ENCODE measurements at regions not wholly inside any gene's neighbourhood (a gene's known extent, or its start where the extent isn't known, plus 50 kb on each side); places are given as distances from the start of the nearest gene placed in this dataset.

DNA sequence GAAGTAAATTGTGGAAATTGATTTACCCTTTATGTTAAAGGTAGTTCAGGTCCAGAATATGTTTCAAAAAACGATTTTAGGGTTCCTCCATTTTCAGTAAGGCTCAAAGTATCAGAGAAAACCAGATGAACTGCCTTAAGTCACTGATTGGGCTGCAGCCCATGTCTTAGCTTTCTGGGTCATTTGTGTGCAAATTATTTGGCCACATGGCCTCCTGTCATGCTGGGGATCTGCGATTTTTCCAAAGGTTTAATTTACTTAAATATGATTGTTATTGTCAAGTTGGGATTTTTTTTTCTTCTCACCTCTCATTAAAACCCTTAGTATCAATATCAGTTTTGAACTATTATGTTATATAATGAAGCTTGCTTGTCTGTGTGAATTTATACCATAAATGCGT is 135.9 kb upstream of the DPYD start:
- CTCF ChIA-PET: no interaction called here

DNA sequence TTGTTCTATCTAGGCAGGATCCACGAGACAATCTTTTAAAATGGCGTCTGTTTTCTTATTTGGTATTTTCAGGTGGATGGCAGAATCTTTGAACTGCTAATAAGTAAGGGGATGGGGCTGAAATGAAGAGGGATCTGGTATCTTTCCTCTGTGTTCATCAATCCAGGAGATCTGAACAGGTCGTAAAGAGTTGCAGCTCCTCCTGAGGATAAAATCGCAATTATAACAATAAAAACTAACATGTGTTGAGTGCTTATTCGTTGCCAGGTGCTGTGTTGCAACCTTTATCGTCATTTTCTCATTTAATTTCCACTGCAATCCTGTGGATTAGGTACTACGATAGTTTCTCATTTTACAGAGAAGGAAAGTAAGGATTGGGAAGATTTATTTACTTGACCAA is 134.6 kb upstream of the DPYD start:
- ChIA-PET POLR2A (no interaction called here), CTCF (no interaction called here)
- no peak for DNase-seq (ENCODE audit: extremely low spot score)
- TF ChIP-seq ARNT (IDR thresholded peaks at IDR 0.05) (no peak), SUZ12 (IDR thresholded peaks at IDR 0.05) (no peak), FOXM1 (IDR thresholded peaks at IDR 0.05; ENCODE audit: borderline replicate concordance) (no peak), HDGF (IDR thresholded peaks at IDR 0.05; ENCODE audit: borderline replicate concordance) (no peak), SP1 (IDR thresholded peaks at IDR 0.05) (no peak), NFRKB (IDR thresholded peaks at IDR 0.05) (no peak)

More for the DNA sequence above, 135.9 kb upstream of the DPYD start:
- TF ChIP-seq FOXK2 (IDR thresholded peaks at IDR 0.05) (no peak), ELF4 (IDR thresholded peaks at IDR 0.05) (no peak), LEF1 (IDR thresholded peaks at IDR 0.05; ENCODE audit: borderline replicate concordance) (no peak)
- TF ChIP-seq, protein P1, sequence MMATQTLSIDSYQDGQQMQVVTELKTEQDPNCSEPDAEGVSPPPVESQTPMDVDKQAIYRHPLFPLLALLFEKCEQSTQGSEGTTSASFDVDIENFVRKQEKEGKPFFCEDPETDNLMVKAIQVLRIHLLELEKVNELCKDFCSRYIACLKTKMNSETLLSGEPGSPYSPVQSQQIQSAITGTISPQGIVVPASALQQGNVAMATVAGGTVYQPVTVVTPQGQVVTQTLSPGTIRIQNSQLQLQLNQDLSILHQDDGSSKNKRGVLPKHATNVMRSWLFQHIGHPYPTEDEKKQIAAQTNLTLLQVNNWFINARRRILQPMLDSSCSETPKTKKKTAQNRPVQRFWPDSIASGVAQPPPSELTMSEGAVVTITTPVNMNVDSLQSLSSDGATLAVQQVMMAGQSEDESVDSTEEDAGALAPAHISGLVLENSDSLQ (IDR thresholded peaks at IDR 0.05): no peak
- POLR2A ChIA-PET: no interaction called here
- no peak for DNase-seq (ENCODE audit: extremely low spot score)

DNA sequence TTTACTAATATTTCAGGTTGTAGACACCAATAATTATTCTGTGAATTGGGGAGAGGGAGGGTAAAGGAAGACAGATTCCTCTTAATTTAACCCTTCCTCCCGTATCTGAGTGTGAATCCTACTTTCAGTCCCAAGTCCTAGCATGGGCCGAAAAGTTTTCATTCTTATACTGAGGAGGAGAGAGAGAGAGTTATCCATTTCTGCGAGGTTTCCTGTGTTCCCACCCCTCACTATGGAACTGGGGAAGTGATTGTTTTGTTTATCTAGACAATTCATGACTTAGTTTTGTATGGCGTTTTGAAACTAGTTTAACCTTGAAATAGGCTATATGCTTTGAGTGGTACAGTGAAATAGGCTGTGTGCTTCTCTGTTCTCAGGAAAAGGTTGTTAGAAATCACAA is 134.0 kb upstream of the DPYD start:
- CTCF ChIA-PET: interaction anchor here (0.8 kb wide), 1 partner anchor 414 kb away, joined by 3 read pairs; no protein-coding TSS in a partner anchor

GRCh38 chr1:98054367-98054701 is 133.5 kb upstream of the DPYD start:
- no peak for DNase-seq (ENCODE audit: extremely low spot score)
- ChIA-PET CTCF (interaction anchor here (0.7 to 0.8 kb wide), 2 partner anchors 52 to 414 kb away, joined by 3 read pairs; no protein-coding TSS in a partner anchor), POLR2A (no interaction called here)
- TF ChIP-seq, protein P1 (IDR thresholded peaks at IDR 0.05): no peak
- TF ChIP-seq HDGF (IDR thresholded peaks at IDR 0.05; ENCODE audit: borderline replicate concordance): no peak
- TF ChIP-seq ELF4 (IDR thresholded peaks at IDR 0.05): no peak
- no peak for TF ChIP-seq LEF1 (IDR thresholded peaks at IDR 0.05; ENCODE audit: borderline replicate concordance)
- no peak for TF ChIP-seq TARDBP (IDR thresholded peaks at IDR 0.05)
- no peak for TF ChIP-seq ARNT (IDR thresholded peaks at IDR 0.05)
- no peak for TF ChIP-seq L3MBTL2 (conservative IDR thresholded peaks at IDR 0.05)
- TF ChIP-seq ZNF384 (IDR thresholded peaks at IDR 0.05): no peak
- TF ChIP-seq SP1 (IDR thresholded peaks at IDR 0.05): no peak
- TF ChIP-seq FOXA1 (IDR thresholded peaks at IDR 0.05): no peak
- no peak for TF ChIP-seq FOXK2 (IDR thresholded peaks at IDR 0.05)
- no peak for TF ChIP-seq SUZ12 (IDR thresholded peaks at IDR 0.05)
- TF ChIP-seq BHLHE40 (IDR thresholded peaks at IDR 0.05; ENCODE audit: borderline replicate concordance): no peak
- TF ChIP-seq CTBP1 (IDR thresholded peaks at IDR 0.05; ENCODE audit: borderline replicate concordance): no peak
- TF ChIP-seq NFRKB (IDR thresholded peaks at IDR 0.05): no peak
- TF ChIP-seq FOXM1 (IDR thresholded peaks at IDR 0.05; ENCODE audit: borderline replicate concordance): no peak

More for the DNA sequence above, 134.0 kb upstream of the DPYD start:
- POLR2A ChIA-PET: no interaction called here
- TF ChIP-seq SP1 (IDR thresholded peaks at IDR 0.05) (no peak), HDGF (IDR thresholded peaks at IDR 0.05; ENCODE audit: borderline replicate concordance) (no peak), CTBP1 (IDR thresholded peaks at IDR 0.05; ENCODE audit: borderline replicate concordance) (no peak), ZNF384 (IDR thresholded peaks at IDR 0.05) (no peak), FOXM1 (IDR thresholded peaks at IDR 0.05; ENCODE audit: borderline replicate concordance) (no peak), L3MBTL2 (conservative IDR thresholded peaks at IDR 0.05) (no peak), TARDBP (IDR thresholded peaks at IDR 0.05) (no peak), SUZ12 (IDR thresholded peaks at IDR 0.05) (no peak), BHLHE40 (IDR thresholded peaks at IDR 0.05; ENCODE audit: borderline replicate concordance) (no peak), ELF4 (IDR thresholded peaks at IDR 0.05) (no peak), NFRKB (IDR thresholded peaks at IDR 0.05) (no peak), FOXK2 (IDR thresholded peaks at IDR 0.05) (no peak), LEF1 (IDR thresholded peaks at IDR 0.05; ENCODE audit: borderline replicate concordance) (no peak), ARNT (IDR thresholded peaks at IDR 0.05) (no peak), FOXA1 (IDR thresholded peaks at IDR 0.05) (no peak)
- TF ChIP-seq, protein P1 (IDR thresholded peaks at IDR 0.05): no peak
- no peak for DNase-seq (ENCODE audit: extremely low spot score)

DNA sequence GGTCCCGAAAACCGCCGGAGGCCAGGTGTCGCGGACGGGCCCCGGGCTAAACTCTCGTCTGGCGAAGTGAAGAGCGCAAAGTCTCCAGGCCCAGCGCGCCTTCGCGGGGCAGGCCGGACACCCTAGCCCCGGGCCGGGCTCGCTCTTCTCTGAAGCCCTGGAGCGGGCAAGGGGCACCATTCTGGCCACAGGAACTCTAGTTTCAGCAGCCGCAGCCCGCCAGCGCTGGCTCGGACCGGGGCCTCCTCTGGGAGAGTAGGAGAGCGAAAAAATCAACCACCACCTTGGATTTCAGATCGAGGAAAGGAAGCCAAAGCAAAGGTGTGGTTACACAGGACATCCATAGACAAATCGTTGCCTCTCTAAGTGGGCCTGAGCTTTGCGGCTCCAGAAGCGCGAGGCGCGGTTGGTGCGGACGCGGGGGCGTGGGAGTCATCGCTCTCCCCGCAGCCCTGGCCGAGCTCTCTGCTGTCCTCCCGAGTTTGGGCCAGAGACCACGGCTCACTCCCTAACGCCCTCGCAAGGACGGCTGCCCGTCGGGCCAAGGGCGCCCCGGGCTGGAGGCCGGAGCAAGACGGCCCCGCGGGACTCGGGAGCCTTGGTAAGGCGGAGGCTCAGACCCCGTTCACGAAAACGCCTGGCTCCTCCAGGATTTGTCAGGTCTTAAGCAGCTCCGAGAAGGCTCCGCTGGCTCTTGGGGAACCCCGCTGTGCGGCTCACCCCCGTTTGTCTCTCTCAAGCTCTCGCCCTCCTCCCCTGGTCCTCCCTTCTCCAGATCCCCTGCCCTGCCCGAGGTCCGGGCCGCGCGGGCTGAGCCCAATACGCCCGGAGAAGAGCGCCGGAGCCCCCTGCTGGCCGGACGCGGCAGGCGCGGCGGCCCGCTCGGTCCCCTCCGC is 132.9 kb upstream of the DPYD start:
- POLR2A ChIA-PET: no interaction called here
- TF ChIP-seq ELF4 (IDR thresholded peaks at IDR 0.05): no peak
- no peak for TF ChIP-seq FOXK2 (IDR thresholded peaks at IDR 0.05)
- TF ChIP-seq, protein P1 (IDR thresholded peaks at IDR 0.05): no peak
- no peak for TF ChIP-seq BHLHE40 (IDR thresholded peaks at IDR 0.05; ENCODE audit: borderline replicate concordance)
- no peak for TF ChIP-seq ARNT (IDR thresholded peaks at IDR 0.05)
- no peak for TF ChIP-seq FOXA1 (IDR thresholded peaks at IDR 0.05)
- TF ChIP-seq SUZ12 (IDR thresholded peaks at IDR 0.05): no peak
- TF ChIP-seq NFRKB (IDR thresholded peaks at IDR 0.05): no peak
- TF ChIP-seq LEF1 (IDR thresholded peaks at IDR 0.05; ENCODE audit: borderline replicate concordance): no peak
- no peak for TF ChIP-seq FOXM1 (IDR thresholded peaks at IDR 0.05; ENCODE audit: borderline replicate concordance)
- TF ChIP-seq HDGF (IDR thresholded peaks at IDR 0.05; ENCODE audit: borderline replicate concordance): no peak
- no peak for TF ChIP-seq CTBP1 (IDR thresholded peaks at IDR 0.05; ENCODE audit: borderline replicate concordance)
- CTCF ChIA-PET: interaction anchor here (0.6 to 0.7 kb wide), 2 partner anchors 53 to 405 kb away, joined by 3 to 4 read pairs; no protein-coding TSS in a partner anchor
- peak; percentile 80 for DNase-seq (ENCODE audit: extremely low spot score)
